K562 (cell line): ENCODE measurements at regions not wholly inside any gene's neighbourhood (a gene's known extent, or its start where the extent isn't known, plus 50 kb on each side); places are given as distances from the start of the nearest gene placed in this dataset.
A peak's percentile ranks its signal among the peaks of the same experiment; 100 is the strongest.

Experiments
- ATAC-seq: fragments of 200-7000 bp; cut with Tn5 transposase; 3 replicates; pipeline ENCODE4 v1.9.1; 2020; ENCODE audit warnings: moderate library complexity
- BruUV-seq: library from RNA; stranded (reverse); fragments of 400-500 nt; replicated peaks from 2 replicates; lab custom pipeline; 2021; lab: Mats Ljungman, UMichigan
- CTCF ChIA-PET: fragments of 300-600 bp; formaldehyde crosslinking; extraction: SDS; loops from one replicate; lab custom pipeline; 2021; ENCODE audit warnings: low intra/inter-chr PET ratio; lab: Yijun Ruan, JAX
- POLR2A ChIA-PET: fragments of 300-600, 350-650 bp; sonication (Branson Sonifier 250); formaldehyde crosslinking; extraction: SDS; loops from one replicate; lab custom pipeline; 2021; ENCODE audit warnings: antibody characterized with exemption, inconsistent platforms; lab: Yijun Ruan, JAX
- DNase-seq, 4 experiments: peaks; one replicate each; pipeline versions ENCODE4 v3.0.0 to v3.0.0-alpha.2; 2011 to 2018; ENCODE audit warnings: low spot score in 3 of 4, mixed read lengths in 3 of 4; ENCODE audit errors: extremely low read depth in 1 of 4
- FAIRE-seq: peaks from 2 replicates; lab custom pipeline; 2011; peaks lifted over from hg19 to GRCh38; lab: Jason Lieb, UNC
- H2AFZ ChIP-seq: 2 replicates; pipeline ENCODE4 v1.6.0; 2011; ENCODE audit warnings: low read depth, low read length, control low read depth, inconsistent platforms
- H3K27ac ChIP-seq: fragments of 200-600 bp; 3 replicates; pipeline ENCODE4 v1.8.0; 2011; ENCODE audit warnings: low read depth, mild to moderate bottlenecking, control low read depth, inconsistent platforms, low read length, moderate library complexity, mixed read lengths; ENCODE audit errors: extremely low read depth
- H3K27me3 ChIP-seq, 2 experiments: fragments of 300-600 bp in 1 of 2; 2 replicates in 1 of 2; 3 replicates in 1 of 2; pipeline versions ENCODE4 v1.6.0 to v1.8.0; 2011; ENCODE audit warnings: inconsistent platforms in 2 of 2, low read length in 2 of 2, mild to moderate bottlenecking in 1 of 2, mixed read lengths in 1 of 2, moderate library complexity in 1 of 2; ENCODE audit not compliant: control insufficient read depth in 2 of 2, insufficient read depth in 2 of 2
- H3K36me3 ChIP-seq: fragments of 300-600 bp; 3 replicates; pipeline ENCODE4 v1.8.0; 2011; ENCODE audit warnings: mild to moderate bottlenecking, low read length, inconsistent platforms; ENCODE audit not compliant: control insufficient read depth, insufficient read depth
- H3K4me1 ChIP-seq, 2 experiments: fragments of 200-600 bp in 1 of 2; replicated peaks in 1 of 2; 2 replicates in 1 of 2; 3 replicates in 1 of 2; pipeline versions ENCODE4 v1.5.1 to v1.8.0; 2011; ENCODE audit warnings: inconsistent platforms in 2 of 2, low read length in 2 of 2, mild to moderate bottlenecking in 1 of 2, mixed read lengths in 1 of 2, moderate library complexity in 1 of 2; ENCODE audit not compliant: control insufficient read depth in 2 of 2, insufficient read depth in 2 of 2
- H3K4me2 ChIP-seq: 2 replicates; pipeline ENCODE4 v1.6.1; 2011; ENCODE audit warnings: low read length, control low read depth, inconsistent platforms, mixed read lengths; ENCODE audit not compliant: insufficient read depth
- H3K4me3 ChIP-seq: fragments of 200-600 bp; sonication (generic), shearing (Covaris generic); 2 replicates; pipeline ENCODE4 v1.5.1; 2016; ENCODE audit warnings: control low read depth, inconsistent platforms
- H3K79me2 ChIP-seq: fragments of 200-600 bp; 3 replicates; pipeline ENCODE4 v1.8.0; 2011; ENCODE audit warnings: low read length, inconsistent platforms; ENCODE audit not compliant: control insufficient read depth, insufficient read depth
- H3K9ac ChIP-seq, 2 experiments: 2 replicates each; pipeline versions ENCODE4 v1.6.0 to v1.6.1; 2011; ENCODE audit warnings: low read depth in 2 of 2, low read length in 2 of 2, control low read depth in 1 of 2, inconsistent platforms in 1 of 2, mild to moderate bottlenecking in 1 of 2, mixed read lengths in 1 of 2; ENCODE audit not compliant: insufficient read depth in 1 of 2
- H3K9me1 ChIP-seq: one replicate; pipeline ENCODE4 v1.6.0; 2011; ENCODE audit warnings: inconsistent platforms, mild to moderate bottlenecking, low read length, moderate library complexity; ENCODE audit not compliant: control insufficient read depth, insufficient read depth
- H3K9me3 ChIP-seq: replicated peaks from 2 replicates; pipeline ENCODE4 v1.5.1; 2011; ENCODE audit warnings: low read depth, low read length, inconsistent platforms; ENCODE audit not compliant: control insufficient read depth, insufficient read depth
- H4K20me1 ChIP-seq: replicated peaks from 2 replicates; pipeline ENCODE4 v1.6.1; 2011; ENCODE audit warnings: low read length, inconsistent platforms, mixed read lengths; ENCODE audit not compliant: control insufficient read depth, insufficient read depth
- CEBPB ChIP-seq: fragments of 450-650 bp; IDR thresholded peaks from 2 replicates; pipeline ENCODE4 v1.6.1; 2016; ENCODE audit warnings: missing genetic modification characterization, missing compliant biosample characterization
- CXXC5 ChIP-seq: fragments of 250-450 bp; sonication (Bioruptor Pico); IDR thresholded peaks from 2 replicates; pipeline ENCODE4 v1.8.0; 2022; ENCODE audit warnings: inconsistent platforms, mild to moderate bottlenecking, moderate library complexity
- ESRRA ChIP-seq: fragments of 450-650 bp; IDR thresholded peaks from 2 replicates; pipeline ENCODE4 v1.6.1; 2014; ENCODE audit warnings: low read depth, mild to moderate bottlenecking, moderate library complexity, borderline replicate concordance
- MEIS2 ChIP-seq: fragments of 450-650 bp; IDR thresholded peaks from 2 replicates; pipeline ENCODE4 v1.6.1; 2014; ENCODE audit warnings: mild to moderate bottlenecking; ENCODE audit not compliant: partially characterized antibody
- NRF1 ChIP-seq, 2 experiments: fragments of 450-650 bp; IDR thresholded peaks in 1 of 2; conservative IDR thresholded peaks in 1 of 2; 2 replicates each; pipeline ENCODE4 v1.6.1; 2014; ENCODE audit warnings: mild to moderate bottlenecking in 2 of 2
- PHTF2 ChIP-seq: fragments of 250-450 bp; sonication (Bioruptor Pico); IDR thresholded peaks from 2 replicates; pipeline ENCODE4 v1.5.0; 2021; ENCODE audit warnings: mild to moderate bottlenecking
- RAD51 ChIP-seq: fragments of 450-650 bp; IDR thresholded peaks from 2 replicates; pipeline ENCODE4 v1.7.1; 2016; ENCODE audit warnings: low read depth, mild to moderate bottlenecking, borderline replicate concordance
- SP1 ChIP-seq: sonication (generic); formaldehyde crosslinking; IDR thresholded peaks from 2 replicates; pipeline ENCODE4 v1.8.1; 2022; ENCODE audit warnings: mild to moderate bottlenecking, missing genetic modification reagents
- ZNF143 ChIP-seq: sonication (generic); formaldehyde crosslinking; IDR thresholded peaks from 2 replicates; pipeline ENCODE4 v1.9.0; 2022; ENCODE audit warnings: mild to moderate bottlenecking, missing genetic modification reagents
- ZNF224 ChIP-seq: sonication (generic); formaldehyde crosslinking; IDR thresholded peaks from 2 replicates; pipeline ENCODE4 v1.8.0; 2022; ENCODE audit warnings: mild to moderate bottlenecking, missing genetic modification reagents
- ZNF239 ChIP-seq: fragments of 250-450 bp; sonication (Bioruptor Pico); IDR thresholded peaks from 2 replicates; pipeline ENCODE4 v1.4.0; 2020; ENCODE audit warnings: mild to moderate bottlenecking
- ZNF707 ChIP-seq: fragments of 250-450 bp; sonication (Bioruptor Pico); conservative IDR thresholded peaks from 2 replicates; pipeline ENCODE4 v1.8.0; 2022; ENCODE audit warnings: inconsistent platforms, mild to moderate bottlenecking, moderate library complexity
- WGBS: fragments of 100-300 bp; shearing (Covaris generic); methylation state at CpG from one replicate; pipeline ENCODE4 v1.1.6; 2016; ENCODE audit warnings: low coverage, mixed read lengths; ENCODE audit not compliant: insufficient coverage; ENCODE audit errors: missing lambda C conversion rate; 5-methylcytosine and 5-hydroxymethylcytosine counted together
- in situ Hi-C: fragments of 300-500 bp; cut with MboI; formaldehyde crosslinking; loops from 4 replicates; pipeline ENCODE4 v1.15.0; 2018; ENCODE audit warnings: inconsistent platforms, mixed read lengths
- intact Hi-C: fragments of 100-400 bp; cut with micrococcal nuclease; formaldehyde crosslinking; loops from 2 replicates; pipeline ENCODE4 v1.14.2; 2022
- TF ChIP-seq, protein P1 (sequence below): fragments of 200-800 bp; sonication (Bioruptor generic); IDR thresholded peaks from 2 replicates; pipeline ENCODE4 v1.6.1; 2017; ENCODE audit warnings: missing genetic modification characterization, missing compliant biosample characterization
- TF ChIP-seq, protein P2 (sequence below), 3 experiments: fragments of 200-800 bp in 1 of 3; sonication (Bioruptor generic) in 1 of 3; sonication (generic) in 1 of 3; formaldehyde crosslinking in 1 of 3; IDR thresholded peaks; 2 replicates each; pipeline versions ENCODE4 v1.6.1 to v1.8.0; 2016 to 2022; ENCODE audit warnings: mild to moderate bottlenecking in 2 of 3, missing compliant biosample characterization in 2 of 3, missing genetic modification characterization in 2 of 3, missing genetic modification reagents in 1 of 3
- TF ChIP-seq, protein P3 (sequence below): fragments of 450-650 bp; conservative IDR thresholded peaks from 2 replicates; pipeline ENCODE4 v1.6.1; 2016; ENCODE audit warnings: missing genetic modification characterization, low read depth, mild to moderate bottlenecking, missing compliant biosample characterization, moderate library complexity
- TF ChIP-seq, protein P4 (sequence below): fragments of 450-650 bp; IDR thresholded peaks from 2 replicates; pipeline ENCODE4 v1.6.1; 2017; ENCODE audit warnings: antibody characterized with exemption

DNA sequence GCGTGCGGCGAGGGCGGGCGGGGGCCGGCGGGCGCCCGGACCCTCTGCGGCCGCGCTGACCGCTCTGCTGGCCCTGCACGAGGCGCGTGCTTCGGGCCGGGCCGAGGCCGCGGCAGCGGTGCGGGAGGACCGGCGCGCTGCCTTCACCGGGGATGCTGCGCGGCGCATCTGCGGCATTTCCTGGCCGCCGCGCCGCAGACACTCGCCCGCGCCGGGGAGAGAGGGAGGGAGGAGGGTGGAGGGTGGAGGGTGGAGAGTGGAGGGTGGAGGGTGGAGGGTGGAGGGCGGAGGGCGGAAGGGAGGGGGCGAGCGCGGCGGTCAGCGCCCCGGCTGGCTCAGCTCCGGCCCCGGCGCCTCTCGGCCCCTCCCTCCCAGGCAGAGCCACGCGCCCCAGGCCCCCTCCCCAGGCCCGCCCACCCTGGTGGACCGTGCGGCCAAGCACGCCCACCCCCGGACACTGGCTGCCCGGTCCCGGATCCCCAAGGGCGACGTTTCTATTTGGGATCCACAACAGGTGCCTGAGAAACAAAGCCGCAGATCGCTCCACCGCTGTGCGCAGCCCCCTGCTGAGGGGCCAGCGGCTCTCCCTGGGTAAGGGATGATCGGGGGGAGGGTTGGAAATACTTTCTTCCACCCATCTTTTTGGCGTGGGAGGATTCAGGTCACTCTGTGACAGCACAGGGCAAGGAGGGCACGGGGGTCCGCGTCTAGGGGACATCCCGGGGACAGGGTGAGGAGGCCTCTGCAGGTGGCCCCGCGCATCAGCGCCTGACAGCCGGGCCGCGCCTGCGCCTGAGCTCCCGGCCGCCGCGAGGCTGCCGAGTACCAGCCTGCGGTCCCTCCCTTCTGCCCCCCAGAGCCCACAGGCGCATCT lies 111.2 kb upstream of the BEND6 start:
- DNase-seq (peak; percentile 40 to 70 (median 56)), FAIRE-seq (no peak), ATAC-seq (peak; percentile 99)
- Histone ChIP-seq H3K4me2 (peak overlapping the region; percentile 44), H3K27ac (no peak overlapping the region), H3K4me1 (peaks cover 0 to 13% of the 10 kb centered on the region in 2 experiments; a peak in 3 of 5 replicates), H3K9me3 (no peaks in the 10 kb centered on the region), H3K9ac (no peak overlapping the region; a peak in 1 of 4 replicates), H3K27me3 (peaks cover 8 to 16% of the 10 kb centered on the region in 2 experiments; a peak in 4 of 5 replicates), H3K9me1 (no peaks in the 10 kb centered on the region), H2AFZ (no peak overlapping the region), H4K20me1 (peaks cover 10% of the 10 kb centered on the region; the same call in 1 of the 2 replicates), H3K4me3 (peak overlapping the region; percentile 20; the same call in 1 of the 2 replicates), H3K79me2 (no peaks in the 10 kb centered on the region), H3K36me3 (no peaks in the 10 kb centered on the region)
- CTCF ChIA-PET, result no interaction called here
- intact Hi-C loops (loop anchor here (10.0 kb wide), 1 partner anchor 489 kb away; no protein-coding TSS in a partner anchor), in situ Hi-C loops (no loop called here)
- BruUV-seq, result no TSS peak
- POLR2A ChIA-PET, result no interaction called here
- WGBS, result 5% methylated on average over 22 of the region's 87 CpGs
- TF ChIP-seq ZNF239 (no peak), CEBPB (tag) (no peak), SP1 (no peak), ESRRA (no peak), CXXC5 (CRISPR knock-in tag) (peak; percentile 33; the same call in 1 of the 2 replicates), RAD51 (no peak), PHTF2 (CRISPR knock-in tag) (no peak), ZNF707 (CRISPR knock-in tag) (no peak), ZNF224 (no peak), MEIS2 (peak; percentile 38), ZNF143 (no peak), NRF1 (conservative IDR thresholded peaks at IDR 0.05 in 1 of 2, IDR thresholded peaks at IDR 0.05 in 1 of 2) (peak; percentile 89 to 91)
- TF ChIP-seq, protein P1, sequence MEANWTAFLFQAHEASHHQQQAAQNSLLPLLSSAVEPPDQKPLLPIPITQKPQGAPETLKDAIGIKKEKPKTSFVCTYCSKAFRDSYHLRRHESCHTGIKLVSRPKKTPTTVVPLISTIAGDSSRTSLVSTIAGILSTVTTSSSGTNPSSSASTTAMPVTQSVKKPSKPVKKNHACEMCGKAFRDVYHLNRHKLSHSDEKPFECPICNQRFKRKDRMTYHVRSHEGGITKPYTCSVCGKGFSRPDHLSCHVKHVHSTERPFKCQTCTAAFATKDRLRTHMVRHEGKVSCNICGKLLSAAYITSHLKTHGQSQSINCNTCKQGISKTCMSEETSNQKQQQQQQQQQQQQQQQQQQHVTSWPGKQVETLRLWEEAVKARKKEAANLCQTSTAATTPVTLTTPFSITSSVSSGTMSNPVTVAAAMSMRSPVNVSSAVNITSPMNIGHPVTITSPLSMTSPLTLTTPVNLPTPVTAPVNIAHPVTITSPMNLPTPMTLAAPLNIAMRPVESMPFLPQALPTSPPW (CRISPR knock-in tag), result peak; percentile 50
- TF ChIP-seq, protein P2, sequence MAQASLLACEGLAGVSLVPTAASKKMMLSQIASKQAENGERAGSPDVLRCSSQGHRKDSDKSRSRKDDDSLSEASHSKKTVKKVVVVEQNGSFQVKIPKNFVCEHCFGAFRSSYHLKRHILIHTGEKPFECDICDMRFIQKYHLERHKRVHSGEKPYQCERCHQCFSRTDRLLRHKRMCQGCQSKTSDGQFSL (CRISPR knock-in tag; IDR thresholded peaks at IDR 0.05), result no peak
- TF ChIP-seq, protein P2 (tag; IDR thresholded peaks at IDR 0.05), result no peak
- TF ChIP-seq, protein P3, sequence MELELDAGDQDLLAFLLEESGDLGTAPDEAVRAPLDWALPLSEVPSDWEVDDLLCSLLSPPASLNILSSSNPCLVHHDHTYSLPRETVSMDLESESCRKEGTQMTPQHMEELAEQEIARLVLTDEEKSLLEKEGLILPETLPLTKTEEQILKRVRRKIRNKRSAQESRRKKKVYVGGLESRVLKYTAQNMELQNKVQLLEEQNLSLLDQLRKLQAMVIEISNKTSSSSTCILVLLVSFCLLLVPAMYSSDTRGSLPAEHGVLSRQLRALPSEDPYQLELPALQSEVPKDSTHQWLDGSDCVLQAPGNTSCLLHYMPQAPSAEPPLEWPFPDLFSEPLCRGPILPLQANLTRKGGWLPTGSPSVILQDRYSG (tag), result no peak
- TF ChIP-seq, protein P4, sequence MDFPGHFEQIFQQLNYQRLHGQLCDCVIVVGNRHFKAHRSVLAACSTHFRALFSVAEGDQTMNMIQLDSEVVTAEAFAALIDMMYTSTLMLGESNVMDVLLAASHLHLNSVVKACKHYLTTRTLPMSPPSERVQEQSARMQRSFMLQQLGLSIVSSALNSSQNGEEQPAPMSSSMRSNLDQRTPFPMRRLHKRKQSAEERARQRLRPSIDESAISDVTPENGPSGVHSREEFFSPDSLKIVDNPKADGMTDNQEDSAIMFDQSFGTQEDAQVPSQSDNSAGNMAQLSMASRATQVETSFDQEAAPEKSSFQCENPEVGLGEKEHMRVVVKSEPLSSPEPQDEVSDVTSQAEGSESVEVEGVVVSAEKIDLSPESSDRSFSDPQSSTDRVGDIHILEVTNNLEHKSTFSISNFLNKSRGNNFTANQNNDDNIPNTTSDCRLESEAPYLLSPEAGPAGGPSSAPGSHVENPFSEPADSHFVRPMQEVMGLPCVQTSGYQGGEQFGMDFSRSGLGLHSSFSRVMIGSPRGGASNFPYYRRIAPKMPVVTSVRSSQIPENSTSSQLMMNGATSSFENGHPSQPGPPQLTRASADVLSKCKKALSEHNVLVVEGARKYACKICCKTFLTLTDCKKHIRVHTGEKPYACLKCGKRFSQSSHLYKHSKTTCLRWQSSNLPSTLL, result no peak
